ENCODE measurements at regions not wholly inside any gene's neighbourhood (a gene's known extent, or its start where the extent isn't known, plus 50 kb on each side); places are given as distances from the start of the nearest gene placed in this dataset.

DNA sequence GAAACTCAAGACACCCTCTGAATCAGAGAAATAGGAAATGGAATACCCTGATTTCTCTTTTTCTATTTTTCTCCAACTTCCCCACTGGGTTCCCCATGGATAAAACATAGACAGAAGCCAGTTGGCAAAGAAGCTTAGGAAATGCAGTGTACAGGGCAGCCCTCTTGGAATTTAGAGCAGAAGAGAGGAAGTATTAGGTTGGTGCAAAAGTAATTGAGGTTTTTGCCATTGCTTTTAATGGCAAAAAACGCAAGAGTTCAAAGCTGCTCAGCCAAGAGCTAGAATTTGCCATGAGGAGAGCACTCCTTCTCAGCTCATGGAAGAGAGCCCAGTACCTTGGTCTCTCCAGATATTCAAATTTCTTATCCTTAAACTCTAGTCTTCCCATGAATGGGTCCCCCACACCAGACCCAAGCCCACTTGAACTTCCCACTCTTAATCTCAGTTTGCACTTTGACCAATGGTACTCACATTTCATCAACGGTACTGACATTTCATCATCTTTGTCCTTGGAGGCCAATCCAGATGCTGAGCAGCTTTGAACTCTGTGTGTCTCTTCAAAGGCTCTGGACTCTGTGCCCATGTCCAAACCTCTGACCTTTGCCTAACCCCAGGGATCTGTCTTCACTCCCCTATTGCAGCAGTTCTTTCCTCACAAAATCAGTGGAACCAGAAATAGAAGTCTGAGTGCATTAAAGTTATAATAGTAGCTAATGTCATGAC is 73.2 kb upstream of the PPP1R3C start:
- TF ChIP-seq, protein P1, sequence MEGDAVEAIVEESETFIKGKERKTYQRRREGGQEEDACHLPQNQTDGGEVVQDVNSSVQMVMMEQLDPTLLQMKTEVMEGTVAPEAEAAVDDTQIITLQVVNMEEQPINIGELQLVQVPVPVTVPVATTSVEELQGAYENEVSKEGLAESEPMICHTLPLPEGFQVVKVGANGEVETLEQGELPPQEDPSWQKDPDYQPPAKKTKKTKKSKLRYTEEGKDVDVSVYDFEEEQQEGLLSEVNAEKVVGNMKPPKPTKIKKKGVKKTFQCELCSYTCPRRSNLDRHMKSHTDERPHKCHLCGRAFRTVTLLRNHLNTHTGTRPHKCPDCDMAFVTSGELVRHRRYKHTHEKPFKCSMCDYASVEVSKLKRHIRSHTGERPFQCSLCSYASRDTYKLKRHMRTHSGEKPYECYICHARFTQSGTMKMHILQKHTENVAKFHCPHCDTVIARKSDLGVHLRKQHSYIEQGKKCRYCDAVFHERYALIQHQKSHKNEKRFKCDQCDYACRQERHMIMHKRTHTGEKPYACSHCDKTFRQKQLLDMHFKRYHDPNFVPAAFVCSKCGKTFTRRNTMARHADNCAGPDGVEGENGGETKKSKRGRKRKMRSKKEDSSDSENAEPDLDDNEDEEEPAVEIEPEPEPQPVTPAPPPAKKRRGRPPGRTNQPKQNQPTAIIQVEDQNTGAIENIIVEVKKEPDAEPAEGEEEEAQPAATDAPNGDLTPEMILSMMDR (IDR thresholded peaks at IDR 0.05; ENCODE audit: low read length, missing control alignments), result no peak
- no peak for DNase-seq (ENCODE audit: low read depth)
- no peak overlapping the region for H3K4me3 ChIP-seq (replicated peaks; ENCODE audit: low read depth, low read length)

DNA sequence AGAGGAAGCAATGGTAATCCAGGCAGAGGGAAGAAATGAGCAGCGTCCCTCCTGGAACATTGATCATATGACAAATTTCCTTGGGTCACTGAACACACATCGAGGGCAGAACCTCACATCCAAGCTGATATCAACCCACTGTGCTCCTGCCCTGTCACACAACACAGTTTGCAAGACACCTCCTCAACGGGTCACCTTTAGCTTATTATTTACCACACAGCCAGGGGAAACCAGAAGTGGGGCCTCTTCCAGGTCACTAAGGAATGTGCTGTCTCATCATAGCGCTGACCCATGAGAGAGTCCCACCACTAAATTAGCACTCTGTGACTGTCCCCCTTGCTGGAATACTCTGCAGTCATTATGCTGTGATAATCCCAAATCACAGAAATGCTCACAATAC is 69.7 kb upstream of the PPP1R3C start:
- H3K4me3 ChIP-seq (replicated peaks; ENCODE audit: low read depth, low read length), result no peak overlapping the region
- no peak for DNase-seq (ENCODE audit: low read depth)
- TF ChIP-seq, protein P1 (IDR thresholded peaks at IDR 0.05; ENCODE audit: low read length, missing control alignments), result no peak

DNA sequence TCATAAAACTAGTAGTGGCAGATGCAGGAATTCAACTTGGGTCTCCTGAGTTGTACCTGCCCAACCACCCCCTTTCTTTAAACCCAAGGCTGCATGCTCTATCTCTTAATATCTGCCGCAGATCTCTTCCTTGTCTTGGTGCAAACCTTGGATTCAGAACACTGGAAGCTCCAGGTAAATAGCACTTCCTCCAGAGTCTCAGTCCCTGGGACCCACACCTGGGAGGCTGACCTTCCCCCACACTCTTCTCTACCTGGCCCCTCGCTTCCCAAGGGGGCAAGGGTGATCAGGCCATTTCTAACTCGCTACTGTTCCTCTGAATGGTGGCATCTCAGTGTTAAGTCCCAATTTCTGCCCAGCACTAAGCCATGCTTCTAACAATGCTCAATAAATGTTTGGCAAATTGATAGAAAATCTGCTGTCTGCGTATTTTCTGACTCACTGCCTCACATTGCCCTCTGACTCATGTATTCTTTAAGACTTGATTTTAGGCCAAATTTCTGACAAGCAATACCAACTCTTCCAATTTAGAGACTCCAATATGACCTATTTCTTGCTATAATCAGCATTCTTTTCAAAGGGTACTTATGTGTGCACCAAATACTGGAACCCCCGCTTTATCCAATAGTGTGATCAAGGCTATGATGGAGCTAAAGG is 68.0 kb upstream of the PPP1R3C start:
- DNase-seq (ENCODE audit: low read depth), result peak; percentile 73
- TF ChIP-seq, protein P1 (IDR thresholded peaks at IDR 0.05; ENCODE audit: low read length, missing control alignments), result no peak
- no peak overlapping the region for H3K4me3 ChIP-seq (replicated peaks; ENCODE audit: low read depth, low read length)

DNA sequence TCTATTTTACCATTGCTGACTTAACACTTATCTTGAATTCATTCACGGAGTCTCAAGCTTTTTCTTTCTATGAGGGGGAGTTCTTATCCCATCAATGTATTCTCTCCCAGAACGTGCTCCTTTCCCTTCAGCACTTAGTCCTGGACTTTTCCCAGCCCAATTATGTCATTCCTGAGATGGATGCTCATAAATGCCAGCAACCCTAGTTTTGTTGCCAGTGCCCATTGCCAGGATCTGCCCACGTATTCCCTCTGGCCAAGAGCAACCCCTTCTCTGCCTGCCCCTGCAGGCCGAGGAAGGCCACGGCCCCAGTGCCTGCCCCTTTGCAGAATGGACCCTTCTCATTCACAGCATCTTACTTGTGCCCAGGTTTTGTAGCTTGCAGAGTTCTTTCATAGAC is 67.4 kb upstream of the PPP1R3C start:
- TF ChIP-seq, protein P1 (IDR thresholded peaks at IDR 0.05; ENCODE audit: low read length, missing control alignments), result no peak
- H3K4me3 ChIP-seq (replicated peaks; ENCODE audit: low read depth, low read length), result no peak overlapping the region
- peak; percentile 20 for DNase-seq (ENCODE audit: low read depth)

DNA sequence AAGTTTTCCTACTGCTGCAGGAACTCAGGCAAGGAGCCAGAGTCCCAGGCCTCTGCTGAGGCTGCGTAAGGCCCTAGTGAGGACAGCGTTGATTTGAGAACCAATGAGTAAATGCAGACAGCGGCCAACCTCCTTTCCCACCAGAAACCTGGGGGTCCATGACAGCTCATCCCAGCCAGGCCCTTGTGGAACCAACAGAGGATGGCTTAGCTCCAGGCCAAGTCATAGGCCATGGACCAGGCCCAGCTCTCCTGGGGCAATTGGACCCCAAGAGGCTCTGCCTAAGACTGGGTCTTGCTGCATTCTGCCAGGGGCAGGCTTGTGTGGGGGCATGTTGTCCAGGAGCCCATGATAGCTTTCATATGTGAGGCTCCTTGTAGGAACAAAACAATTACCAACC is 65.4 kb upstream of the PPP1R3C start:
- DNase-seq (ENCODE audit: low read depth), result no peak
- TF ChIP-seq, protein P1 (IDR thresholded peaks at IDR 0.05; ENCODE audit: low read length, missing control alignments), result no peak
- no peak overlapping the region for H3K4me3 ChIP-seq (replicated peaks; ENCODE audit: low read depth, low read length)

DNA sequence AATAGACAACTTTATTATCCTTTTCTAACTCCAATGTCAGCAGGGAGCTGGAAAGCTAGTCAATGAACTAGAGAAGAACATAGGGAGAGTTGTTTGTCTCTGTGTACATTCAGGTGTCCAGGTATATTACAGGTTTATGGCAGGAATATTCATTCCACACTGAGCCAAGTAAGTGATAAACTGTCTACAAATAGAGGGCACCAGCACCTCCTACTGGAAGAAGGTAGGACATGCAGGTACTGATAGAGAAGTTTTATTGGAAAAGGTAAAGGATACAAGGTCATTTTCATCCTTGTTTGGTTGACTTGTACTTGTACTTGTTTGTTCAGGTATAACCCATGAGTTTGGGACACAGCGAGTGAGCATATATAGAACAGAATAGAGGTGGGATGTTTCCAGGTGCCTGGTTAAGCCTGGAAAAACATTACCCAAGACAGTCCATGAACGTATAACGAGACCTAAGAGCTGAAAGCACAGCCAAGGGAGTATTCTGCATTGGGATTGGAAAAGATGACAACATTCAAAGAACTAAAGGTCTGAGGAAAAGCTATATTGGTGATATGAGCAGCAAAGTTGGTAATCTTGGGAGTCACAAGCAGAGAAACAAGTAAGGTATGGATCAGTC is 61.4 kb upstream of the PPP1R3C start:
- no peak overlapping the region for H3K4me3 ChIP-seq (replicated peaks; ENCODE audit: low read depth, low read length)
- TF ChIP-seq, protein P1 (IDR thresholded peaks at IDR 0.05; ENCODE audit: low read length, missing control alignments), result peak; percentile 89
- peak; percentile 64 for DNase-seq (ENCODE audit: low read depth)
